ENCODE measurements at regions not wholly inside any gene's neighbourhood (a gene's known extent, or its start where the extent isn't known, plus 50 kb on each side); places are given as distances from the start of the nearest gene placed in this dataset.

- TF ChIP-seq POLR2AphosphoS5 (IDR thresholded peaks at IDR 0.05; ENCODE audit: insufficient read depth, low read depth, low read length) (no peak), POLR2A (IDR thresholded peaks at IDR 0.05; ENCODE audit: low read depth, low read length) (no peak), CTCF (IDR thresholded peaks at IDR 0.05; ENCODE audit: extremely low read depth in 1 of 2, insufficient read depth in 1 of 2, low read depth in 1 of 2, low read length in 2 of 2) (no peak), MYC (IDR thresholded peaks at IDR 0.05; ENCODE audit: low read depth, low read length) (no peak), EZH2 (IDR thresholded peaks at IDR 0.05; ENCODE audit: borderline replicate concordance, low read depth, low read length, severe bottlenecking) (no peak), FOS (IDR thresholded peaks at IDR 0.05; ENCODE audit: borderline replicate concordance, insufficient read depth, low read length) (no peak)
Measured at GRCh38 chr9:129387822-129388221, 209.8 kb upstream of the IER5L start.

All from endothelial cell of umbilical vein (primary cell).